Skeletal muscle tissue (tissue), 3 donors: ENCODE measurements at regions not wholly inside any gene's neighbourhood (a gene's known extent, or its start where the extent isn't known, plus 50 kb on each side); places are given as distances from the start of the nearest gene placed in this dataset.

Experiments used
- H3K27ac ChIP-seq: one replicate; pipeline ENCODE4 v1.7.0; 2013; ENCODE audit warnings: mild to moderate bottlenecking, low read depth, low read length, inconsistent platforms
- H3K27me3 ChIP-seq, 3 donors: one replicate each; pipeline ENCODE4 v1.7.0; 2013; ENCODE audit warnings: low read length in 3 of 3; ENCODE audit not compliant: control insufficient read depth in 3 of 3, insufficient read depth in 3 of 3
- H3K36me3 ChIP-seq, 3 donors: one replicate each; pipeline ENCODE4 v1.7.0; 2013; ENCODE audit warnings: low read length in 3 of 3; ENCODE audit not compliant: control insufficient read depth in 3 of 3, insufficient read depth in 3 of 3
- H3K4me1 ChIP-seq, 3 donors: one replicate each; pipeline ENCODE4 v1.7.0; 2013; ENCODE audit warnings: low read length in 3 of 3, mild to moderate bottlenecking in 3 of 3; ENCODE audit not compliant: control insufficient read depth in 3 of 3, insufficient read depth in 3 of 3
- H3K4me3 ChIP-seq, 3 donors: one replicate each; pipeline ENCODE4 v1.7.0; 2013; ENCODE audit warnings: low read length in 3 of 3
- H3K9ac ChIP-seq, 3 donors: one replicate each; pipeline ENCODE4 v1.7.0; 2013; ENCODE audit warnings: low read length in 3 of 3, mild to moderate bottlenecking in 3 of 3, moderate library complexity in 2 of 3, low read depth in 1 of 3
- H3K9me3 ChIP-seq, 3 donors: one replicate each; pipeline ENCODE4 v1.7.0; 2013; ENCODE audit warnings: low read length in 3 of 3; ENCODE audit not compliant: control insufficient read depth in 3 of 3
- donor health status: Osteomylitis.

DNA sequence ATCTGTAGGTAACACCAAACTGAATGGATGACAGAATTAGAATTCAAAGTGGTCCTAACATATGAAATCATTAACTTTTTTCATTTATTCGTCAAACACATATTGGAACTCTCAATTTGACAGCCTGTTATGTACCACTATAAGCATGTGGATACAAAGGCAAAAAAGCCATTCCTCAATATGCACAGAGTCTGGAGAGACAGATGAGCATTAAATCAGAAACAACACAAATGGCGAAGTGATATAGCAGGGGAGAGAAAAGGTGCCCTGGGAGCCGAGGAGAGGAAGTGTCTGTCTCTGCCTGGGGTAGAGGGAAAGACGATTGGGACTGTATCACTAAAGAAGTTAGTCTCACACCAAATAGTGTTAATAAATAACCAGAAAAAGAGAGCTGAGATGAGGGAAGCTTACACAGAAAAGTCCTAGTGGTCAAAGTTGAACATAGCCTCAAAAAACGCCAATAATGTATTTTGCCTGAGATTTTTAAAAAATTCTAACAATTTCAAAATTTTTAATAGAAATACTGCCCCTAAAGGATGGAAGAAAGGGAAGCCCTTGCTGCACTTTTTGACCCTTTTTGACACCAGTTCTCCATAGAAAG lies 417.5 kb downstream of the TUSC7 start:
- Histone ChIP-seq H3K27me3 (no peaks in the 10 kb centered on the region), H3K36me3 (no peaks in the 10 kb centered on the region), H3K9me3 (no peaks in the 10 kb centered on the region), H3K4me1 (no peaks in the 10 kb centered on the region), H3K9ac (no peak overlapping the region), H3K4me3 (no peak overlapping the region), H3K27ac (no peak overlapping the region)

DNA sequence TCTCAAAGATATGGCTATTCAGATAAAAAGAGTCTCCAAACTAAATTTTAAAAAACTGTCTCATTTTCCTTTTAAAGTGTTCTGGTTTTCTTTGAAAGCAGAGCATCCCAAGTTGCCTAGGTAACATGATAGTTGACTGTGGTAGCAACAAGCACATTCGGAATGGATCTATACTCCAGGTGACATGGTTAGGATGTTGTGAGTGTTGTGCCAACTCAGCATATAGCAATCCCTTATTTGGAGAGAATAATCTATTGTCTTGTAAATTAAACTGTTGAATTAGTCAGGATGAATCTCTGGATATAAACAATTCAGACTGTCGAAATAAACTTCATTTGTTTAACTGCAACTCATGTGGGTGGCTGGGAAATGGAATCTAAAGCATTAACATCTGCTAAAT lies 418.6 kb downstream of the TUSC7 start:
- H3K9ac ChIP-seq = no peak overlapping the region
- H3K4me3 ChIP-seq = no peak overlapping the region
- no peaks in the 10 kb centered on the region for H3K27me3 ChIP-seq
- H3K9me3 ChIP-seq = no peaks in the 10 kb centered on the region
- no peak overlapping the region for H3K27ac ChIP-seq
- no peaks in the 10 kb centered on the region for H3K36me3 ChIP-seq
- H3K4me1 ChIP-seq = no peaks in the 10 kb centered on the region

DNA sequence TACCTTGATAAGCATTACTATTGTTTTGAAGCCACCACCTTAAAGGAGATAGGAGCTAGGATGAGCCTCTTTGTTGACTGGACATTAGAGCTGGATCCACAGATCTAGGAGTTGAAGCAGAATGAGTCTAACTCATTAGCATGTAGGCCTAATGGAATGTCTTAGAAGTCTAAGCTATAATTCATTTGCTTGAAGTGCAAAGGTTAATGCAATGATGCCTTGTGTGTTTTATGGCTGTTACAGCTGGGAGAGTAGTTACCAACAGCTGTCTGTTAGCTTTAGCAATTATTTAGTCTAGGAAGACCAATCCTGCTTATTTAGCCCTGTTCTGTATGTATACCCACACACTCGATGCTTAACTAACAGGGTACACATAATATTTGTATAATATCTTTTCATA lies 419.3 kb downstream of the TUSC7 start:
- H3K27me3 ChIP-seq = no peaks in the 10 kb centered on the region
- H3K36me3 ChIP-seq = no peaks in the 10 kb centered on the region
- no peak overlapping the region for H3K9ac ChIP-seq
- no peak overlapping the region for H3K4me3 ChIP-seq
- no peaks in the 10 kb centered on the region for H3K4me1 ChIP-seq
- H3K9me3 ChIP-seq = no peaks in the 10 kb centered on the region
- H3K27ac ChIP-seq = no peak overlapping the region

DNA sequence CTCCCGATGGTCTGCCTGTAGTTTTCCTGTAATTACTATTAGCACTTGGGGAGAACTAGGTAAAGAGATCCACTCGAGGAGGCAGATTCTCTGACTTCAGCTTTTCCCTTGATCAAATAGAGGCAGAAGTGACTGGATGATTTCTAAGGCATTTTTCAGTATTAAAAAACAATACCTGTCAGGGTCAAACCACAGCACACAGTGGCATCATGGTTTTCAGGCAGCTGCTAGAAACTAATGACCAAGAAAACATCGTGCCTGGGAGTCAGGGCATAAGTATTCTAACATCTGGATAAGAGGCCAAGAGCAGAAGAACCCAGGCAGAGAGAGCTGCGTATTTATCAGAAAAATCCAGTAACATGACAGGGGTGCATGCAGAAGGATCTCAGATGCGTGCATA lies 419.9 kb downstream of the TUSC7 start:
- no peaks in the 10 kb centered on the region for H3K27me3 ChIP-seq
- H3K9me3 ChIP-seq = no peaks in the 10 kb centered on the region
- H3K4me3 ChIP-seq = no peak overlapping the region
- H3K27ac ChIP-seq = no peak overlapping the region
- no peak overlapping the region for H3K9ac ChIP-seq
- H3K4me1 ChIP-seq = no peaks in the 10 kb centered on the region
- no peaks in the 10 kb centered on the region for H3K36me3 ChIP-seq

DNA sequence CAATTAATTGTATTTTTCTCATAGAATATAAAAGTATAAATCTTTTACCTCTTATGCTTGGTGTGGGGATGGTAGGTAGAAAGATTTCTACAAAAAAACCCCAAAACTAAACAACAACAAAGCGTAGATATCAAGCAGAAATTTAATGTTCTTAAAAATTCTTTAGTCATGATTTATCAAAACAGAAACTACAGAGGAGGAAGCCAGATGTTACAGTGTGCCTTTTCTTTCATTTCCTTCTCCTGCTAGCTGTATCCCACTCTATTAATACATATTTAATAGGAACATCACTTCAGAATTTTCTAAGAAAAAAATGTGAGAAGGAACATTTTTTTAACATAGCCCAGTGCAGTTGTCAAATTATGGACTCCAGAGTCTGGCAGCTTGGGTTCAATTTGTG lies 420.6 kb downstream of the TUSC7 start:
- Histone ChIP-seq H3K9ac (no peak overlapping the region), H3K36me3 (no peaks in the 10 kb centered on the region), H3K4me3 (no peak overlapping the region)

DNA sequence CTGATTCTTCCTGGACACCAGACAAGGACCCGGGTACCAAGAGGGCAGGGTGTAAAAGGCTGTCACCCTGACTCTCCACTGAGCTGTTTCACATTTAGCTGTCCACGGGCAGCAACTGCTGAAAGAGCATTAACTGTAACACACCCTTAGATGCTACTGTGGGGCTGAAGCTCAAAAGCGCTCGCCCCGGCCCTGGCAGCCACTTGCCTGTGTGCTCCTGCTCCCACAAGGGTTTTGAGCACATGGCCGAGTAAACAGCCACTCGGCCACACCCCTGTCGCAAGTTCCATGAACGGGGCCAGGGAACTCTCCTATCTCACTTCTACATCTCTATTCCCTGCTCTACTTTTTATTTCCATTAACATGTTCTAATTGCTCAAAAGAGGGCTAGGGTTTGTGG lies 421.7 kb downstream of the TUSC7 start:
- no peaks in the 10 kb centered on the region for H3K27me3 ChIP-seq
- H3K27ac ChIP-seq = no peak overlapping the region
- H3K36me3 ChIP-seq = no peaks in the 10 kb centered on the region

More for the DNA sequence above, 420.6 kb downstream of the TUSC7 start:
- Histone ChIP-seq H3K4me1 (no peaks in the 10 kb centered on the region), H3K27me3 (no peaks in the 10 kb centered on the region), H3K27ac (no peak overlapping the region), H3K9me3 (no peaks in the 10 kb centered on the region)

DNA sequence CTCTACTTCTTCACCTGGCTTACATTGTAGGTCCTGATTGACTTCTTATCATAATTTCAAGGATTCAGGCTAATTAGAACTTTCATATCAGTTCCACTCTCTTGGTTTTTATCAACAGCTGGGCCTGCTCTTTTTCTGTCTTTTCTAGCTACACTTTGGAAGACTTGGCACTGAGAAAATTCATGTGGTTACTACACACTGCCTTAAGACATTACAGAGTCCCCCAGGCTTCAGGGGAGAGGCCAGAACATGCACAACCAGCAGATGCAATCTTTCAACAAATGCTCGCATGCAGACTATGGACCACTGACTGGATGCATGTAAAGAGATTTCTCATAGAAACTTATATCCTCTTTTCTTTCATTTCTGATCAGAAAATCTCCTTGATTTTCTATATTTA lies 423.5 kb downstream of the TUSC7 start:
- no peak overlapping the region for H3K9ac ChIP-seq
- no peaks in the 10 kb centered on the region for H3K36me3 ChIP-seq
- H3K27ac ChIP-seq = no peak overlapping the region
- no peaks in the 10 kb centered on the region for H3K4me1 ChIP-seq
- no peaks in the 10 kb centered on the region for H3K9me3 ChIP-seq
- no peak overlapping the region for H3K4me3 ChIP-seq
- no peaks in the 10 kb centered on the region for H3K27me3 ChIP-seq

More for the DNA sequence above, 421.7 kb downstream of the TUSC7 start:
- Histone ChIP-seq H3K4me1 (no peaks in the 10 kb centered on the region), H3K9me3 (no peaks in the 10 kb centered on the region), H3K9ac (no peak overlapping the region), H3K4me3 (no peak overlapping the region)

DNA sequence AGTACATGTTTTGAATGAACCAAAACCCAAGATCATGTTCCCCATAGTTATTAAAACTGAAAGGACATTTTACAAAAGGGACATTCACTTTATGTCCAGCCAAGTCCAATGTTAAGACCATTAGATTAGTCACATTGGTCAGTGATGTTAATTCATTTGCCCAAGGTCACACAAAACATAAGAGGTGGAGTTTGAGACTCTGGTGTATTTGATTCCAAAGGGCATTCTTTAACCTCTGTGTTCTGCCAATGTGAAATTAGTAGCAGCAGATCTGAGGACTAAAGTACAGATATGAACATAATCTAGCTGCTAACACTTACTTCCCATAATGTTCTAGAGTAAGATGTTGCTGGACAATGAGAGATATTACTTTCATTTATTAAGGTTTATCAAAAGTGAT lies 425.6 kb downstream of the TUSC7 start:
- Histone ChIP-seq H3K9ac (no peak overlapping the region), H3K4me1 (no peaks in the 10 kb centered on the region), H3K27ac (no peak overlapping the region), H3K27me3 (no peaks in the 10 kb centered on the region), H3K9me3 (no peaks in the 10 kb centered on the region), H3K36me3 (no peaks in the 10 kb centered on the region), H3K4me3 (no peak overlapping the region)

DNA sequence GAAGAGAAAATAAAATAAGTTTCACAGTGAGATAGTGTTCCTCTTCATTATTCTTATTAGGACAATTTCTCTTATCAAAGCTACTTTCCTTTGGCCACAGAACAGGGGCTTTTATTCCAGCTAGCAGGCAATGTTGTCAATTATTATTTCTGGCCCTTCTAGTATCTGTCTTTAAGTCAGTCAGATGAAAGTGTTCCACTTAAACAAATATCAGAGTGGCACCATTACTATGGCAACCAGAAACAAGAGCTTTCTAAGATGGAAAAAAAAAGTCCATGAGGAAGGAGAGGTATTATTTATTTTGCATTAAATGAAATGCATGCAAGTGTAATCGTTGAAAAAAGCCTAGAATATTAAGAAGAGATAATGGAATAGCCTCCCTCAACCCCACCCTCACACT lies 426.4 kb downstream of the TUSC7 start:
- Histone ChIP-seq H3K4me3 (no peak overlapping the region), H3K27me3 (no peaks in the 10 kb centered on the region), H3K36me3 (no peaks in the 10 kb centered on the region), H3K27ac (no peak overlapping the region), H3K9me3 (no peaks in the 10 kb centered on the region), H3K9ac (no peak overlapping the region), H3K4me1 (no peaks in the 10 kb centered on the region)

DNA sequence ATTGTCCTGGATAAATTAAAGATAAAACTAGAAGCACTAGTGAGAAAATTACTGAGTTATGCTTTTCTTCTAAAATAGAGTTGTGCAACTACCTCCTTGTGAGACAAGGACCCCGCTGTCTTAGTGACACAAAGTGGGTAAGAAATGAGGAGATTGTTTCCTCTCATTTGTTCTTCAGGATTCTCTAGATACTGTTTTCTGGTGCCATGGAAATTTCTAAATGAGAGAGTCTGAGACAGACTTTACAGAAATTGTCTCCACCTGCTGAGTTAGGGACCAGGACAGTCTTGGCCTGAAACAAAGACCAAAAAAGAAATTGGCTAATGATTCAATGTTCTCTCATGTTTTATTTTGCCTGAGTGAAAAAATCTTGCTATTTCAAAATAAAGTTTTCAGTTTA lies 427.5 kb downstream of the TUSC7 start:
- Histone ChIP-seq H3K4me3 (no peak overlapping the region), H3K9ac (no peak overlapping the region), H3K27ac (no peak overlapping the region), H3K9me3 (no peaks in the 10 kb centered on the region), H3K4me1 (no peaks in the 10 kb centered on the region), H3K27me3 (no peaks in the 10 kb centered on the region), H3K36me3 (no peaks in the 10 kb centered on the region)

DNA sequence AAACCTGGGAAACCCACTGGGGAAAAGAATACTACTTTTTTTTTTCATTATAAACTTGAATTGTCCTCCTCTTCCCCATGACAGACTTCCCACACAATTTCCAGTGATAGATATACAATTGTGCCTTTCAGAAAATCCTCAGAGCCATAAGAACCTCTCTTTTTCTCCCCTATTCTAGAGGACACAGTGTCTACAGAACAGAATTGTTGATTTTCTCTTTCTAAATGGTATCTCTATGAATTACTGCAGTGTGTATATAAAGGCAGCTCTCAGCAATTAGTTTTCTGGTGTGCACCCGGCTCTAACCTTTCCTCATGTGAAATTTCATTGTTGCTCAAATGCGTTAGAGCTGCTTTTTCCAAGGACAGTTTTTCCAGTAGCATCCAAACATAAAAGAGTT lies 430.1 kb downstream of the TUSC7 start:
- Histone ChIP-seq H3K4me1 (no peaks in the 10 kb centered on the region), H3K27ac (no peak overlapping the region), H3K9me3 (no peaks in the 10 kb centered on the region), H3K27me3 (no peaks in the 10 kb centered on the region), H3K4me3 (no peak overlapping the region), H3K36me3 (no peaks in the 10 kb centered on the region), H3K9ac (no peak overlapping the region)
